Testis (tissue), 2 donors: ENCODE measurements at regions not wholly inside any gene's neighbourhood (a gene's known extent, or its start where the extent isn't known, plus 50 kb on each side); places are given as distances from the start of the nearest gene placed in this dataset.

Source experiments
- DNase-seq: peaks from one replicate; pipeline ENCODE4 v3.0.0-alpha.2; 2019
- H3K27ac ChIP-seq, 2 donors: fragments of 200-600 bp; sonication (generic); one replicate each; pipeline ENCODE4 v1.5.1; 2019
- H3K27me3 ChIP-seq: fragments of 200-600 bp; sonication (generic); one replicate; pipeline ENCODE4 v1.5.1; 2019
- H3K36me3 ChIP-seq: fragments of 200-600 bp; sonication (generic); one replicate; pipeline ENCODE4 v1.5.1; 2017; ENCODE audit warnings: low read depth; ENCODE audit errors: missing control alignments
- H3K4me1 ChIP-seq: fragments of 200-600 bp; sonication (generic); one replicate; pipeline ENCODE4 v1.5.1; 2019
- H3K4me3 ChIP-seq, 2 donors: fragments of 200-600 bp; sonication (generic); one replicate each; pipeline ENCODE4 v1.5.1; 2017 to 2019
- H3K9me3 ChIP-seq: fragments of 200-600 bp; sonication (generic); one replicate; pipeline ENCODE4 v1.5.1; 2017
- POLR2A ChIP-seq: fragments of 450-650 bp; IDR thresholded peaks from one replicate; pipeline ENCODE4 v1.6.1; 2017; ENCODE audit warnings: antibody characterized with exemption, mild to moderate bottlenecking, moderate library complexity
- WGBS, 2 donors: methylation state at CpG; one replicate each; pipeline ENCODE4 v1.1.5; 2018; 5-methylcytosine and 5-hydroxymethylcytosine counted together
- intact Hi-C: fragments of 100-400 bp; cut with DNase I; formaldehyde crosslinking; loops from one replicate; pipeline ENCODE4 v1.15.1; 2023; ENCODE audit warnings: low total_unique reads
- TF ChIP-seq, protein P1 (sequence below), 3 experiments: fragments of 450-650 bp in 2 of 3; fragments of 200-600 bp in 1 of 3; sonication (generic) in 1 of 3; IDR thresholded peaks; one replicate each; pipeline ENCODE4 v1.5.1; 2016 to 2019; ENCODE audit warnings: antibody characterized with exemption in 3 of 3, mild to moderate bottlenecking in 2 of 3, moderate library complexity in 1 of 3

DNA sequence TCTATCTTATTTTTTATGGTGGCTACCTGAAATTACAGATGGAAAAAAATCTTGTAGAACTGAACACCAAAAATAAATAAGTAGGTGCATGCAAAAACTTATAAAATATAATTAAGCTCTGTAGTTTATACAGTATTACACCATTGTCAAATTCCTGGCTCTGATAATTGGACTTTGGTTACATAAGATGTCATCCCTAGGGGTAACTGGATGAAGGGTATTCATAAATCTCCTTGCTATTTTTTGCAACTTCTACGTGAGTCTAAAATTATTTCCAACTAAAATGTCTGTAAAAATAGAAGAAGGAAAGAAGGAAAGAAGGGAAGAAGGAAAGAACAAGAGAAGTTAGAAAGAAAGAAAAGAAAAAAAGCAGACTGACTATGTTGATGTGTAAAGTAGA lies 716.6 kb downstream of the BCL11B start:
- H3K4me3 ChIP-seq = no peak overlapping the region
- H3K27ac ChIP-seq = no peak overlapping the region
- WGBS, 2 donors = 71 to 81% methylated on average over 1 of the region's 1 CpG
- no peak for DNase-seq
- intact Hi-C loops = no loop called here
- H3K36me3 ChIP-seq = no peaks in the 10 kb centered on the region
- no peaks in the 10 kb centered on the region for H3K9me3 ChIP-seq
- no peaks in the 10 kb centered on the region for H3K4me1 ChIP-seq
- H3K27me3 ChIP-seq = no peaks in the 10 kb centered on the region
- TF ChIP-seq, protein P1, sequence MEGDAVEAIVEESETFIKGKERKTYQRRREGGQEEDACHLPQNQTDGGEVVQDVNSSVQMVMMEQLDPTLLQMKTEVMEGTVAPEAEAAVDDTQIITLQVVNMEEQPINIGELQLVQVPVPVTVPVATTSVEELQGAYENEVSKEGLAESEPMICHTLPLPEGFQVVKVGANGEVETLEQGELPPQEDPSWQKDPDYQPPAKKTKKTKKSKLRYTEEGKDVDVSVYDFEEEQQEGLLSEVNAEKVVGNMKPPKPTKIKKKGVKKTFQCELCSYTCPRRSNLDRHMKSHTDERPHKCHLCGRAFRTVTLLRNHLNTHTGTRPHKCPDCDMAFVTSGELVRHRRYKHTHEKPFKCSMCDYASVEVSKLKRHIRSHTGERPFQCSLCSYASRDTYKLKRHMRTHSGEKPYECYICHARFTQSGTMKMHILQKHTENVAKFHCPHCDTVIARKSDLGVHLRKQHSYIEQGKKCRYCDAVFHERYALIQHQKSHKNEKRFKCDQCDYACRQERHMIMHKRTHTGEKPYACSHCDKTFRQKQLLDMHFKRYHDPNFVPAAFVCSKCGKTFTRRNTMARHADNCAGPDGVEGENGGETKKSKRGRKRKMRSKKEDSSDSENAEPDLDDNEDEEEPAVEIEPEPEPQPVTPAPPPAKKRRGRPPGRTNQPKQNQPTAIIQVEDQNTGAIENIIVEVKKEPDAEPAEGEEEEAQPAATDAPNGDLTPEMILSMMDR (IDR thresholded peaks at IDR 0.05) = no peak
- TF ChIP-seq POLR2A = no peak

DNA sequence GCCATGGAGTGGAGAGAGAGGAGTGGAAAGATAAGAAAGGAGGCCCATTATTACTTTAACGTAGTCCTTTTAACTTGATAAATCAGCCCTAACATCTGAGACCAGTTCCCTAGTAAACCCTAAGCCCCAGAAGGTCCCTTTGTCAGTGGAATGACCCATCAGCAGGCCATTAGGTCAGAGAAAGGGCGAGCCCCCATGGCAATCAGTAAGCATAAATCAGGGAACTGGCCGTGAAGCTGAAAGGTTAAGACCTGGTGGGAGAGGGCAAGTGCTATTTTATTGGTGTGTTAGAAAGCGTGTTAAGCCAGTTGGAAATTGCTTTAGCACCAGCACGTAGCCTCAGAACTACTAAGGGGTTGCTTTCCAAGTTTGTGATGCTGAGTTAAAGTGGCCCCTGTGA lies 708.0 kb downstream of the BCL11B start:
- Histone ChIP-seq H3K9me3 (no peaks in the 10 kb centered on the region), H3K27ac (no peak overlapping the region), H3K4me1 (no peaks in the 10 kb centered on the region), H3K4me3 (no peak overlapping the region), H3K36me3 (no peaks in the 10 kb centered on the region), H3K27me3 (no peaks in the 10 kb centered on the region)
- no peak for DNase-seq
- intact Hi-C loops = no loop called here
- no peak for TF ChIP-seq POLR2A
- TF ChIP-seq, protein P1 (IDR thresholded peaks at IDR 0.05) = no peak
- 30 to 40% methylated on average over 5 of the region's 5 CpGs for WGBS, 2 donors

DNA sequence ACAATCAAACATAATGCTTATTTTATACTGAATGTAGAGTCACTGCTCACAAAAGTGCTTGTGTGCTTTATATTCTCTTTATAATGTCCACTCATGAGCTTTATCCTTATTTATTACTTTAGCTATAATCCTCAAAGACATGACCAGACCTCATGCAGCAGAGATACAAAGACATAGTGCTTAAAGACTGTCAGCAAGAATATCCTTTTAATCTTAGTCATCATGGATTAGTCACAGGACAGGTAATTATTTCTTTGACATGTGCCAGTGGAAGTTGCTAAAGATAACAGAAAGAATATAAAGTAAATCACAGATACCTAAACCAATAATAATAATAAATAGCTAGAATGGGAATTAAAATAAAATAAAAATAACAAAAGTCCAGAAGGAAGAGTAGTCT lies 707.5 kb downstream of the BCL11B start:
- no peak overlapping the region for H3K27ac ChIP-seq
- H3K36me3 ChIP-seq = no peaks in the 10 kb centered on the region
- no peak overlapping the region for H3K4me3 ChIP-seq
- no peaks in the 10 kb centered on the region for H3K9me3 ChIP-seq
- no peaks in the 10 kb centered on the region for H3K4me1 ChIP-seq
- no peak for TF ChIP-seq POLR2A
- TF ChIP-seq, protein P1 (IDR thresholded peaks at IDR 0.05) = no peak
- DNase-seq = no peak
- H3K27me3 ChIP-seq = no peaks in the 10 kb centered on the region
- intact Hi-C loops = no loop called here

DNA sequence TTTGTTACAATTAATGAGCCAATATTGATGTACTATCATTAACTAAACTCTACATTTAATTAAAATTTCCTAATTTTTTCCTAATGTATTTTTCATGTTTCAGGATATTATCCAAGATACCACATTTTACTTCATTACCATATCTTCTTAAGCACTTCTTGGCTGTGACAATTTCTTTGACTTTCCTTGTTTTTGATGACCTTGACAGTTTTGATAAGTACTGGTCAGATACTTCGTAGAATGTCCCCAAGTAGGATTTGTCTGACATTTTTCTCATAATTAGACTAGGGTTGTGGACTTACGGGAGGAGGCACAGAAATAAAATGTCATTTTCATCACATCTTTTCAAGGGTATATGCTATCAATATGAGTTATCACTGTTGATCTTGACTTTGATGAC lies 700.9 kb downstream of the BCL11B start:
- Histone ChIP-seq H3K9me3 (no peaks in the 10 kb centered on the region), H3K27ac (no peak overlapping the region), H3K4me1 (no peaks in the 10 kb centered on the region), H3K4me3 (no peak overlapping the region), H3K27me3 (no peaks in the 10 kb centered on the region), H3K36me3 (no peaks in the 10 kb centered on the region)
- intact Hi-C loops = no loop called here
- 51 to 72% methylated on average over 2 of the region's 2 CpGs for WGBS, 2 donors
- no peak for DNase-seq
- TF ChIP-seq, protein P1 (IDR thresholded peaks at IDR 0.05) = no peak
- TF ChIP-seq POLR2A = no peak

DNA sequence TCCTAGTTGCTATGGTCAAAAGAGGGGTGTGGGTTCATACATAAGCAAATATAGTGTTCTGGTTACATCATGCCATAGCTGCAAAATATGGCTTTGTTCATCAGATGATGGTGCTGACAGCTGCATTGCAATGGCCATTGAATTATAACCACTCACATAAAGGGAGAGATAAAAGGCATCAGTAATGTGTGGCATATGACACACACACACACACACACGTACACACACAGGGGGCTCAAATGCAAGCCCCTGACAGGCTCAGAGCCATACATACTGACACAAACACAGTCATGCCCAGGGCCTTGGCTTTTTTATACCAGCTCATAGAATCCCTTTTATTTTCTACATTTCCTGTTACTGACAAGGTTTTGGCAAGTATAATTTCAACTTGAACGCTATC lies 698.9 kb downstream of the BCL11B start:
- intact Hi-C loops = no loop called here
- no peaks in the 10 kb centered on the region for H3K36me3 ChIP-seq
- H3K9me3 ChIP-seq = no peaks in the 10 kb centered on the region
- no peak for DNase-seq
- H3K27ac ChIP-seq = no peak overlapping the region
- H3K4me3 ChIP-seq = no peak overlapping the region
- no peaks in the 10 kb centered on the region for H3K4me1 ChIP-seq
- TF ChIP-seq, protein P1 (IDR thresholded peaks at IDR 0.05) = no peak
- no peak for TF ChIP-seq POLR2A
- no peaks in the 10 kb centered on the region for H3K27me3 ChIP-seq
- WGBS, 2 donors = 60 to 61% methylated on average over 2 of the region's 2 CpGs
